OCI-LY1 (cell line): ENCODE measurements at regions not wholly inside any gene's neighbourhood (a gene's known extent, or its start where the extent isn't known, plus 50 kb on each side); places are given as distances from the start of the nearest gene placed in this dataset.

Source experiments
- CTCF ChIP-seq: fragments of 200-600 bp; sonication (generic), shearing (Covaris generic); IDR thresholded peaks from 2 replicates; pipeline ENCODE4 v1.5.1; 2017; ENCODE audit warnings: mild to moderate bottlenecking, antibody characterized with exemption, low read length, moderate library complexity, mixed read lengths
- EZH2 ChIP-seq: fragments of 200-600 bp; sonication (generic), shearing (Covaris generic); IDR thresholded peaks from 2 replicates; pipeline ENCODE4 v1.8.0; 2017; ENCODE audit warnings: borderline replicate concordance, mixed run types, mild to moderate bottlenecking, antibody characterized with exemption, low read length, moderate library complexity, mixed read lengths

- TF ChIP-seq CTCF = no peak
- no peak for TF ChIP-seq EZH2
These were observed 571.1 kb upstream of the SOX11 start for GRCh38 chr2:5121121-5121520.
